Naive thymus-derived CD8-positive, alpha-beta T cell (primary cell): ENCODE measurements at regions not wholly inside any gene's neighbourhood (a gene's known extent, or its start where the extent isn't known, plus 50 kb on each side); places are given as distances from the start of the nearest gene placed in this dataset.

ENCODE experiments used
- ATAC-seq, 2 donors: fragments of 150-1000 bp; cut with Tn5 transposase in 1 of 2; sonication (Bioruptor Pico), chemical (Tn5 transposase) in 1 of 2; 1 replicate in 1 of 2; 2 replicates in 1 of 2; pipeline ENCODE4 v1.10.0; 2021; ENCODE audit warnings: mild to moderate bottlenecking in 2 of 2, moderate library complexity in 2 of 2
- POLR2A ChIA-PET: fragments of 350-600 bp; sonication (Branson Sonifier 250); formaldehyde crosslinking; loops from one replicate; lab custom pipeline; 2021; ENCODE audit warnings: antibody characterized with exemption; lab: Charles Lee
- DNase-seq, 10 donors: peaks; one replicate each; pipeline versions ENCODE4 v3.0.0 to v3.0.0-alpha.2; 2020 to 2022
- H3K27ac Mint-ChIP-seq, 10 donors: one replicate each; pipeline ENCODE4 v1.8.0; 2020 to 2022; ENCODE audit warnings: mild to moderate bottlenecking in 10 of 10, mixed read lengths in 10 of 10, moderate library complexity in 4 of 10, inconsistent platforms in 1 of 10
- H3K27me3 Mint-ChIP-seq, 5 donors: one replicate each; pipeline ENCODE4 v1.8.0; 2021 to 2022; ENCODE audit warnings: mixed read lengths in 5 of 5
- H3K36me3 Mint-ChIP-seq, 3 donors: one replicate each; pipeline ENCODE4 v1.8.0; 2020 to 2022; ENCODE audit warnings: mixed read lengths in 3 of 3, mild to moderate bottlenecking in 2 of 3, inconsistent platforms in 1 of 3
- H3K4me1 Mint-ChIP-seq, 4 donors: one replicate each; pipeline ENCODE4 v1.8.0; 2021 to 2022; ENCODE audit warnings: mixed read lengths in 4 of 4
- H3K4me3 Mint-ChIP-seq, 10 donors: one replicate each; pipeline ENCODE4 v1.8.0; 2020 to 2022; ENCODE audit warnings: mild to moderate bottlenecking in 10 of 10, mixed read lengths in 10 of 10, moderate library complexity in 6 of 10, inconsistent platforms in 1 of 10
- H3K9me3 Mint-ChIP-seq, 9 donors: one replicate each; pipeline ENCODE4 v1.8.0; 2020 to 2022; ENCODE audit warnings: mixed read lengths in 9 of 9, mild to moderate bottlenecking in 3 of 9, inconsistent platforms in 1 of 9, moderate library complexity in 1 of 9

GRCh38 chr3:182479419-182480336 is 313.6 kb upstream of the ATP11B start:
- Mint-ChIP-seq H3K36me3 (no peaks in the 10 kb centered on the region), H3K4me3 (no peak overlapping the region), H3K27ac (no peak overlapping the region), H3K27me3 (peaks cover 0 to 6% (median 2%) of the 10 kb centered on the region in 5 donors), H3K9me3 (peaks cover 0 to 2% (median 0%) of the 10 kb centered on the region in 9 donors), H3K4me1 (no peaks in the 10 kb centered on the region)
- ATAC-seq (no peak), DNase-seq (no peak)
- POLR2A ChIA-PET, result no interaction called here

GRCh38 chr3:182482705-182483104 is 310.6 kb upstream of the ATP11B start:
- peaks cover 0 to 2% (median 0%) of the 10 kb centered on the region in 9 donors for H3K9me3 Mint-ChIP-seq
- H3K27ac Mint-ChIP-seq, result no peak overlapping the region
- DNase-seq (no peak), ATAC-seq (no peak)
- no peak overlapping the region for H3K4me3 Mint-ChIP-seq
- H3K27me3 Mint-ChIP-seq, result peaks cover 0 to 5% (median 2%) of the 10 kb centered on the region in 5 donors
- POLR2A ChIA-PET, result no interaction called here
- H3K36me3 Mint-ChIP-seq, result no peaks in the 10 kb centered on the region
- H3K4me1 Mint-ChIP-seq, result no peaks in the 10 kb centered on the region

- Mint-ChIP-seq H3K4me1 (no peaks in the 10 kb centered on the region), H3K27me3 (peaks cover 0 to 5% (median 2%) of the 10 kb centered on the region in 5 donors), H3K27ac (no peak overlapping the region), H3K9me3 (peaks cover 0 to 2% (median 0%) of the 10 kb centered on the region in 9 donors), H3K36me3 (no peaks in the 10 kb centered on the region), H3K4me3 (no peak overlapping the region)
- no peak for DNase-seq
- POLR2A ChIA-PET, result no interaction called here
- ATAC-seq, result no peak
Measured at GRCh38 chr3:182484682-182485081, 308.6 kb upstream of the ATP11B start.

- no peak for ATAC-seq
- no peak overlapping the region for H3K4me3 Mint-ChIP-seq
- peaks cover 0 to 2% (median 0%) of the 10 kb centered on the region in 9 donors for H3K9me3 Mint-ChIP-seq
- peaks cover 0 to 5% (median 2%) of the 10 kb centered on the region in 5 donors for H3K27me3 Mint-ChIP-seq
- no peaks in the 10 kb centered on the region for H3K36me3 Mint-ChIP-seq
- POLR2A ChIA-PET, result no interaction called here
- no peak overlapping the region for H3K27ac Mint-ChIP-seq
- H3K4me1 Mint-ChIP-seq, result no peaks in the 10 kb centered on the region
- DNase-seq, result no peak
Measured at GRCh38 chr3:182485301-182485700, 308.0 kb upstream of the ATP11B start.

GRCh38 chr3:182486463-182486862 is 306.8 kb upstream of the ATP11B start:
- no peak overlapping the region for H3K4me3 Mint-ChIP-seq
- no peaks in the 10 kb centered on the region for H3K36me3 Mint-ChIP-seq
- no peak for DNase-seq
- POLR2A ChIA-PET, result no interaction called here
- no peak for ATAC-seq
- peaks cover 0 to 5% (median 2%) of the 10 kb centered on the region in 5 donors for H3K27me3 Mint-ChIP-seq
- no peaks in the 10 kb centered on the region for H3K9me3 Mint-ChIP-seq
- H3K27ac Mint-ChIP-seq, result no peak overlapping the region
- H3K4me1 Mint-ChIP-seq, result no peaks in the 10 kb centered on the region

- Mint-ChIP-seq H3K4me3 (no peak overlapping the region), H3K9me3 (no peaks in the 10 kb centered on the region), H3K27me3 (peaks cover 0 to 3% (median 0%) of the 10 kb centered on the region in 5 donors), H3K27ac (no peak overlapping the region), H3K36me3 (no peaks in the 10 kb centered on the region), H3K4me1 (no peaks in the 10 kb centered on the region)
- POLR2A ChIA-PET, result no interaction called here
- no peak for DNase-seq
- no peak for ATAC-seq
Measured at GRCh38 chr3:182487143-182487542, 306.2 kb upstream of the ATP11B start.

GRCh38 chr3:182487611-182488010 is 305.7 kb upstream of the ATP11B start:
- no peaks in the 10 kb centered on the region for H3K4me1 Mint-ChIP-seq
- peaks cover 0 to 2% (median 0%) of the 10 kb centered on the region in 5 donors for H3K27me3 Mint-ChIP-seq
- DNase-seq, result no peak
- no peaks in the 10 kb centered on the region for H3K9me3 Mint-ChIP-seq
- ATAC-seq, result no peak
- POLR2A ChIA-PET, result no interaction called here
- H3K4me3 Mint-ChIP-seq, result no peak overlapping the region
- no peaks in the 10 kb centered on the region for H3K36me3 Mint-ChIP-seq
- no peak overlapping the region for H3K27ac Mint-ChIP-seq

GRCh38 chr3:182490596-182491491 is 302.5 kb upstream of the ATP11B start:
- no peak overlapping the region for H3K4me3 Mint-ChIP-seq
- no peaks in the 10 kb centered on the region for H3K36me3 Mint-ChIP-seq
- no peak overlapping the region for H3K27ac Mint-ChIP-seq
- POLR2A ChIA-PET, result no interaction called here
- no peaks in the 10 kb centered on the region for H3K4me1 Mint-ChIP-seq
- H3K27me3 Mint-ChIP-seq, result peaks cover 0 to 2% (median 0%) of the 10 kb centered on the region in 5 donors
- no peak for ATAC-seq
- DNase-seq, result no peak
- no peaks in the 10 kb centered on the region for H3K9me3 Mint-ChIP-seq

- Mint-ChIP-seq H3K36me3 (no peaks in the 10 kb centered on the region), H3K4me3 (no peak overlapping the region), H3K9me3 (no peaks in the 10 kb centered on the region), H3K27me3 (no peaks in the 10 kb centered on the region), H3K4me1 (no peaks in the 10 kb centered on the region), H3K27ac (no peak overlapping the region)
- no peak for ATAC-seq
- DNase-seq, result no peak
- POLR2A ChIA-PET, result no interaction called here
Measured at GRCh38 chr3:182491577-182491976, 301.7 kb upstream of the ATP11B start.

GRCh38 chr3:182492536-182492935 is 300.8 kb upstream of the ATP11B start:
- no peaks in the 10 kb centered on the region for H3K4me1 Mint-ChIP-seq
- H3K27me3 Mint-ChIP-seq, result peaks cover 0 to 3% (median 0%) of the 10 kb centered on the region in 5 donors
- POLR2A ChIA-PET, result no interaction called here

GRCh38 chr3:182500289-182500688 is 293.0 kb upstream of the ATP11B start:
- Mint-ChIP-seq H3K36me3 (no peaks in the 10 kb centered on the region), H3K9me3 (no peaks in the 10 kb centered on the region), H3K27me3 (peaks cover 0 to 6% (median 2%) of the 10 kb centered on the region in 5 donors)

More at GRCh38 chr3:182492536-182492935, 300.8 kb upstream of the ATP11B start:
- Mint-ChIP-seq H3K4me3 (no peak overlapping the region), H3K36me3 (no peaks in the 10 kb centered on the region), H3K27ac (no peak overlapping the region), H3K9me3 (no peaks in the 10 kb centered on the region)
- ATAC-seq (no peak), DNase-seq (no peak)

GRCh38 chr3:182501856-182502255 is 291.4 kb upstream of the ATP11B start:
- POLR2A ChIA-PET, result no interaction called here

More at GRCh38 chr3:182500289-182500688, 293.0 kb upstream of the ATP11B start:
- no peak overlapping the region for H3K27ac Mint-ChIP-seq
- no peaks in the 10 kb centered on the region for H3K4me1 Mint-ChIP-seq
- POLR2A ChIA-PET, result no interaction called here
- ATAC-seq, result no peak
- H3K4me3 Mint-ChIP-seq, result no peak overlapping the region
- DNase-seq, result no peak

GRCh38 chr3:182503401-182503800 is 289.9 kb upstream of the ATP11B start:
- Mint-ChIP-seq H3K27me3 (peaks cover 5 to 25% (median 15%) of the 10 kb centered on the region in 5 donors), H3K4me1 (no peaks in the 10 kb centered on the region), H3K27ac (no peak overlapping the region), H3K36me3 (no peaks in the 10 kb centered on the region), H3K9me3 (no peaks in the 10 kb centered on the region), H3K4me3 (no peak overlapping the region)
- no peak for ATAC-seq
- POLR2A ChIA-PET, result no interaction called here
- DNase-seq, result no peak

More at GRCh38 chr3:182501856-182502255, 291.4 kb upstream of the ATP11B start:
- Mint-ChIP-seq H3K27me3 (peaks cover 4 to 13% (median 10%) of the 10 kb centered on the region in 5 donors), H3K36me3 (no peaks in the 10 kb centered on the region), H3K4me3 (no peak overlapping the region), H3K4me1 (no peaks in the 10 kb centered on the region), H3K27ac (peak overlapping the region in 1 of 10 donors; percentile 49), H3K9me3 (no peaks in the 10 kb centered on the region)
- DNase-seq (no peak), ATAC-seq (no peak)
